GM18507 (cell line): ENCODE measurements at regions not wholly inside any gene's neighbourhood (a gene's known extent, or its start where the extent isn't known, plus 50 kb on each side); places are given as distances from the start of the nearest gene placed in this dataset.
"Not testable (repeated sequence)": the region's sequence is repeated elsewhere in the genome, so short reads cannot be mapped to it uniquely, and the experiment has no call there.

Experiments
- DNase-seq: peaks from one replicate; pipeline ENCODE4 v3.0.0; 2011; ENCODE audit warnings: low read depth; ENCODE audit not compliant: insufficient read length; ENCODE audit errors: extremely low spot score
- FAIRE-seq: peaks from 2 replicates; lab custom pipeline; 2011; peaks lifted over from hg19 to GRCh38; lab: Jason Lieb, UNC

DNA sequence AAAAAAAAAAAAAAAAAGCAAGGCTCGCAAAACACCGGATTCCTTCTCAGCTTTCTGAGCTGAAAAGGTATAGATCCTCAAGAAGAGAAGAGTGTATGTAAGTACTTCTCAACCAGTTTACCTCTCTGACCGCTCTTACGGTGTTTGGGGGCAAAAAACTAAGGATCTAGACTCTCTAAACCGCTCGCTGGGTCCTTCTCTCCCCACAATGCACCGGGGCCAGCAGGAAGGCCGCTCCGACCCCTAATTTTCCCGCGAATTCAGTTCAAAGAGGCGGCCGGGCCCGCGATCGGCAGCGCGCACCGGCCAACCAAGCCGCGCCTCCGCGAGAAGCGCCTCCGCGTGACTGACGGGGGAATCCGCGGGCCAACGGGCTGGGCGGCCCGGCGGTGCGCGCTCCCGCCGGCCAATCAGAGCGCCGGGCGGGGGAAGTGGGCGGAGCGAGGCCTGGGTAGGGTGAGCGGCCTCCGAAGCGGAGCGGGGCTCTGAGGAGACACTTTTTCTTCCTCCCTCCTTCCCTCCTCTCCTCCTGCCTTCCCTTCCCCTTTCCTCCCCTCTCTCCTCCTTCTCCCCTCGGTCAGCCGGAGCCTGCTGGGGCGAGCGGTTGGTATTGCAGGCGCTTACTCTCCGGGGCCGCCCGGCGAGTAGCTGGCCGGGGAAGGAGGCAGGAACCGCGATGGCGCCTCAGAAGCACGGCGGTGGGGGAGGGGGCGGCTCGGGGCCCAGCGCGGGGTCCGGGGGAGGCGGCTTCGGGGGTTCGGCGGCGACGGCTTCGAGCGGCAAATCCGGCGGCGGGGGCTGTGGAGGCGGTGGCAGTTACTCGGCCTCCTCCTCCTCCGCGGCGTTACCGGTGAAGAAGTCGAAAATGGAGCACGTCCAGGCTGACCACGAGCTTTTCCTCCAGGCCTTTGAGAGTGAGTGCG, 93.0 kb downstream of the CRLF3 start:
- DNase-seq = not testable (repeated sequence)
- FAIRE-seq = peak; percentile 97

DNA sequence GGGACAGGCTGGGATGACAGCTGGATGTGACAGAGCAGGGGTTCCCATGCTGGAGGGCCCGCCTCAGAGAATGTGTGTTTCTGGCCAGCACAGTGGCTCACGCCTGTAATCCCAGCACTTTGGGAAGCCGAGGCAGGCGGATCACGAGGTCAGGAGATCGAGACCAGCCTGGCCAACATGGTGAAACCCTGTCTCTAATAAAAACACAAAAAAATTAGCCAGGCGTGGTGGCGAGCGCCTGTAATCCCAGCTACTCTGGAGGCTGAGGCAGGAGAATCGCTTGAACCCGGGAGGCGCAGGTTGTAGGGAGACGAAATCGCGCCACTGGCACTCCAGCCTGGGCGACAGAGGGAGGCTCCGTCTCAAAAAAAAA, 93.7 kb downstream of the CRLF3 start:
- DNase-seq, FAIRE-seq: not testable (repeated sequence)

DNA sequence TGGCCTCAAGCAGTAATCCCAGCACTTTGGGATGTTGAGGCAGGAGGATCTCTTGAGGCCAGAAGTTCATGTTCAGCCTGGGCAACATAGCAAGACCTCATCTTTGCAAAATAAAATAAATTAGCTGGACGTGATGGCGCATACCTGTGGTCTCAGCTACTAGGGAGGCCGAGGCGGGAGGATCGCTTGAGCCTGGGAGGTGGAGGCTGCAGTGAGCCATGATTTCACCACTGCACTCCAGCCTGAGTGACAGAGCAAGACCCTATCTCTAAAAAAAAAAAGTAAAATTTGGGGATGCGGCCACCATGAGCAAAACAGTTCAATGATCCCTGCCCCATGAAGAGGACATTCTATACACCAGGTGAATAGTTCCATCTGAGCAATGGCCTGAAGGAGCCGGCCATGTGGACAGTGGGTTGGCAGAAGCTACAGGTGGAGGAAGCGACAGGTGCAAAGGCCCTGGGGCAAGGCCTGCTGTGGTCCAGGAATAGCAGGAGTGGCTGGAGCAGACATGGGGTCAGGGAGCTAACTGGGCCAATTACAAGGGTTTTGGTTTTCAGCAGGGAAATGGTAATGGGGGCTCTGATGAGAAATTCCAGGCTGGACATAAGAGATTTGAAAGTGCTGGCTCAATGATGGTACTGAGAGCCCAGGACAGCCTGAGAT, 94.2 kb downstream of the CRLF3 start:
- not testable (repeated sequence) for DNase-seq, FAIRE-seq

DNA sequence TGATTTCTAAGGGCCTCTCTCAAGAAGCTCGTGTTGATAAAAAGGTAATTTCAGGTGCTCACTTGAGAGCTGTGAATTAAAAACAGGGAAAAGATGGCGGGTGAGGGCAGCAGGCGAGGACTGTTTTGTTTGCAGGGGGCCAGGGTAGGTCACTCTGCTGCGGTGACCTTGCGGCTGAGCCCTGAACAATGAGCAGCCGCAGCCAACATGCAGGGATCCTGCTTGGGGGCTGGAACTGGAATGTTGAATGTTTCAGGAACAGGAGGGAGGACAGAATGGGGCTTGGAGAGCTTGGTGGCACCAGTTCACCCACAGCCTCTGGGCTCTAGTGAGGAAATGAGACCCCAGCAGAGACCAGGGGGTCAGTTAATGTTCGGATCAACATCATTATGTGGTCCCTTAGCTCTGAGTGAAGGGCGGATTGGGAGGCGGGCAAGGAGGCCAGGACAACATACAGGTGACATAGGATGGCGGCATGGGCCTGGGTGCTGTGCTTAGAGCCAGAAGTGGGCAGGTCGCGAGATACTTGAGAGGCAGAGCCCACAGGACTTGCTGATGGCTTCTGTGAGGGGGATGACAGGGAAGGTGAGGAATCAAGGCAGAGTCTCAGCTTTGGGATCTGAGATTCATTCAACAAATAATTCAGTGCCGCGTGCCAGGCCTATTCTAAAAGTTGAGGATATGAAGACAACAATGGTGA, 94.9 kb downstream of the CRLF3 start:
- DNase-seq, FAIRE-seq: not testable (repeated sequence)

DNA sequence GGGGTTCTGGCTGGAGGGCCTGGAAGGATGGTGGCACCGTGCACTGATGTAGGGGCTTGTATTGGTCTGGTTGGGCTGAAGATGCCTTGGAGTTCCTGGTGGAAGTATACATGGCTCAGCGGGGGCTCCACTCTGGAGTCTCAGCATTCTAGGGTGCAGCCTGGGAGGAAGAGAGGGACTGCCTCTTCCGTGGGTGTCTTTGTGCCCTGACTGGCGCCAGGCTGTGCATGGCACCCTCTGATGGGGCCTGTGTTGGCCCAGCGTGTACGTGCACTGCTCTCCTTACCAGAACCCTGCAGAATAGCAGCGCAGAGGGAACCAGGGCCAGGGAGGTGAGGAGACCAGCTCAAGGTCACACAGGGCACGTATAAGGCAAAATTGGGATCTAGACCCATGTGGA, 97.0 kb downstream of the CRLF3 start:
- not testable (repeated sequence) for FAIRE-seq, DNase-seq

DNA sequence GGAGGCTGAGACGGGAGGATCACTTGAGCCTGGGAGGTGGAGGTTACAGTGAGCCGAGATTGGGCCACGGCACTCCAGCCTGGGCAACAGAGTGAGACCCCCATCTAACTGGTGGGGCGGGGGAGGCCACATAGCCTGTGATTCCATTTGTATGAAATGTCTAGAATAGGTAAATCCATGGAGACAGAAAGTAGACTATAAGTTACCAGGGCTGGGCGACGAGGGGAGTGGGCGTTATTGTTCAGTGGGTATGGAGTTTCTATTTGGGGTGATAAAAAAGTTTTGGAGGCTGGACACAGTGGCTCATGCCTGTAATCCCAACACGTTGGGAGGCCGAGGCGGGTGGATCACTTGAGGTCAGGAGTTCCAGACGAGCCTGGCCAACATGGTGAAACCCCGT, 97.8 kb downstream of the CRLF3 start:
- not testable (repeated sequence) for DNase-seq, FAIRE-seq

DNA sequence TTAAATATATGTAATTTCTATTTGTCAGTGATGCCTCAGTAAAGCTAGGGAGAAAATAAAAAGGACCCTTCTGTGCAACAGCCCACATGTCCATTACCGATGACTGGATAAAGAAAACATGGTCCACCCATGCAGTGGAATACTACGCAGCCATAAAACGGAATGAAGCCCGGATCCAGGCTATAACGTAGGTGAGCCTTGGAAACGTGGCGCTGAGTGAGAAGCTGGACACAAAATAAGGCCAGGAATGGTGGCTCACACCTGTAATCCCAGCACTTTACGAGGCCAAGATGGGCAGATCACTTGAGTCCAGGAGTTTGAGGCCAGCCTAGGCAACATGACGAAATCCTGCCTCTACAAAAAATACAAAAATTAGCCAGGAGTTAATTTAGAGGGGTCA, 98.2 kb downstream of the CRLF3 start:
- not testable (repeated sequence) for DNase-seq, FAIRE-seq

DNA sequence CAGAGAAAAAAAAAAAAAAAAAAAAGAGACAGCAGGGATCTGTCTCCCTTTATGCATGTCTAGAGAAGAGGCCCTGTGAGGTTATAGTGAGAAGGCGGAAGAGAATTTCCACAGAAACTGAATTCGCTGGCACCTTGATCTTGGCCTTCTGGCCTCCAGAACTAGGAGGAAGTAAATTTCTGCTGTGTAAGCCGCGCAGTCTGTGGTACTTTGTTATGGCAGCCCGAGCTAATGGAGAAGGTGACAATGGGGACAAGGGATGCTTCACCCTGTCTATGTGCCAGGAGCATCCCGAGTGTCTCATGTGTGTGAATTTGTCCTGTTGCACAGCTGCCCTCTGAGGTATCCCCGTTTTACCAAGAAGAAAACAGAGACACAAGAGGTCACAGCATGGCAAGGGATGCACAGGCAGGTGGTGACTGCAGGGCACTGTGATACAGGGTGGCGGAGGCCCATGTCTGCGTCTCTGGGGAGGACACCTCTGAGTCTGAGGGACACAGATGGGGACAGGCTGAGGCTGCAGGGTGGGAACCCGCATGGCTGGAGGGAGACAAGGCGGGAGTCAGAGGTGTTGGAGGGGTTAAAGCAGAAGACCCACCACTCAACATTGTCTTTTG, 100.3 kb downstream of the CRLF3 start:
- FAIRE-seq, DNase-seq: not testable (repeated sequence)

DNA sequence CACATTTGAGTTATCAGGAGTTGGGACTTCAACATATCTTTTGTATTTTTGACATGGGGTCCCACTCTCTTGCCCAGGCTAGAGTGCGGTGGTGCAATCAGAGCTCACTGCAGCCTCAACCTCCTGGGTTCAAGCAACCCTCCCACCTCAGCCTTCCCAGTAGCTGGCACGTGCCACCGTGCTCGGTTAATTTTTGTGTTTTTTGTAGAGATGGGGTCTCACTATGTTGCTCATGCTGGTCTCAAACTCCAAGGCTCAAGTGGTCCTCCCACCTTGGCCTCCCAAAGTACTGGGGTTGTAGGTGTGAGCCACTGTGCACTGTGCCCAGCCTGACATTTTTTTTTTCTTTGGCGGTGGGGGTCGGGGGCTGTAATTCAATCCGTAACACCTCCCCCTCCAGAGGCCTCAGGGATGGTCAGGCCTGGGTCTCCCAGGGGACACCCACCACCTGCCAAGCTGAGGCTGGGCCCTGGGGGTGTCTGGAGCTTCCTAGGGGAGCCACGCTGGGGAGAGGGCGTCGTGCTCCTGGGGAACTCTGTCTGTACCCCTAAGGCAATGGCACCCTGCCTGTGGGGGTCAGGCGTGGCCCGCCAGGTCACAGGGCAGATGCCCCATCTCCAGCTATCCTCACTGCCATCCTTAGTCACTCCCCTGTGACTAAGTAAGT, 102.2 kb downstream of the CRLF3 start:
- FAIRE-seq, DNase-seq: not testable (repeated sequence)

DNA sequence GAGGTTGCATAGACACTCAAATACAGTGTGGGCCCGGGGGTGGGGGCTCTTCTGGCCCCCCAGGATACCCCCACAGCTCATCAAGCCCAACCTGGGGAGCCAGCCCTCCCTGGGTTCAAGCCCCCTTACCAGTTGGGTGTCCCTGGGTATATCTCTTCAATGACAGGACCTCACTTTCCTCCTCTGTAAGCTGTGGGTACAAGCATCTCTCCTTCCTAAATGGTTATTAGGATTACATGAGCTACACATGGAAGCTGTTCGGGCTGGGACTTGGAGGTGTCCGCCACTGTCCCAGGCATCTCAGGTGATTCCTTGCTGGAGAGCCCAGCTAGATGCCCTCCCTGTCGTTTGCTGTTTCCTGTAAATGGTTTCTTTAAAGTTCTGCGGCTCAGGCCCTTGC, 103.5 kb downstream of the CRLF3 start:
- not testable (repeated sequence) for DNase-seq, FAIRE-seq

DNA sequence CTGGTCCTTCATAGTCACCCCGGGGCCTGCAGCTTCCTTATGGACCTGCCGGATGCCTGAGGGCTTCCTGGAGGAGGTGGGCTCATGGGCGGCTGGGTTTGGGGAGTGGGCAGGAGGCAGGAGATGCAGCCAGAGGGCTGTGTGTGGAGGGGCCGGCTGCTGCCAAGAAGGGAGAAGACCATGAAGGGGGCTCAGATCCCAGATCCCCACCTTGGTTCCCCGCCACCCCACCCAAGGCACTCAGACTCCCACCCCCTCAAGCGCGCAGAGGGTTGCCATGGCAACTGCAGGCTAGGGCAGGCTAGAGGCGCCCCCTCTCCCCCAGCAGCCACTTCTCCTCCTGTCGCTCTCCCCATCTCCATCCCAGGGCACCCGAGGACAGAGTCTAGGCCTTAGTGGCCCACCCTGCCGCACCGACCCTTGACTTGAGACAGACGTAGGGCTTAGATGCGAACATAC, 104.5 kb downstream of the CRLF3 start:
- FAIRE-seq = no peak
- DNase-seq = no peak

DNA sequence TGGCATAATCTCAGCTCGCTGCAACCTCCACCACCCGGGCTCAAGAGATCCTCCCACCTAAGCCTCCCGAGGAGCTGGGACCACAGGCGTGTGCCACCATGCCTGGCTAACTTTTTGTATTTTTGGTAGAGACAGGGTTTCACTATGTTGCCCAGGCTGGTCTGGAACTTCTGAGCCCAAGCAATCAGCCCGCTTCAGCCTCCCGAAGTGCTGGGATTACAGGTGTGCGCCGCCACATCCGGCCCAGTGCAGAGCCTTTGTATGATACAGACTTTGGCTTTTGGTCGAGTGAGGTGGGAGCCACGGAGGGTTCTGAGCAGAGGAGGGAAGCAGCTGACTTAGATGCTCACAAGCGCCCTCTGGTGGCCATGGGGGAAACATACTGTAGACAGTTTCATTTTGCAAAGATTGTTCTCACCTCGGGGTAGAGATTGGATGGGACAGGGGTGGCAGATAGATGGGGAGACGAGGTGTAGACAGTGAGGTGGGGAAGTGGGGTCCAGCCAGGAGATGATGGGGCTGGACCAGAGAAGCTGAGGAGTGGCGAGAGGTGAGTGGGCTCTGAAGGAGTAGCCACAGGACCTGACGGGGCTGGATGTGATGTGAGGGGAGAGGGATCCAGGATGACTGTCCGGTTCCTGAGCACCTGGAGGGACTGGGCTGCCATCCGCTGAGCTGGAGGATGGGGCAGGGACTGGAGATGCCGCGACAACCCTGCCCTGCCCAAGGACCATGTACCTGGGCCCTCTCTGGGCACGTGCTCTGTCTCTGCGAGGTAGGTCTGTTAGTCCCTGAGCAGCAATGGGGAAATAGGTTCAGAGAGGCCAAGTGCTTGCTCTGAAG, 105.1 kb downstream of the CRLF3 start:
- FAIRE-seq = peak; percentile 58
- not testable (repeated sequence) for DNase-seq

DNA sequence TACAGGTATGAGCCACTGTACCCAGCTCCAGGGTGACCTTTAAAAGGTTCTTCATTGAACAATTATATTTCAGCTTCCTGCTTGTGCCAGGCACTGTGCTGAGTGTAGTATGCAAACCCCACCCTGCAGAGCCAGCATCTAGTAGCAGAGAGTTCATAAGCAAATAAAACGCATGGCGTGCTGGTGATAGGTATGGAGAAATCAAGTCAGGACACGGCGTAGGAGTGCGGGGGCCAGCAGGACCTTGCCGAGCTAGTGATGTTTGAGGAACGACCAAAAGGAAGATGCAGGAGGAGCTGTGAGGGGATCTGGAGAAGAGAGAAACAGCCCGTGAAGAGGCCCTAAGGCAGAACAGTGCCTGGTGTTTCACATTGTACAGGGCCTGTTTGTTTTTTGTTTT, 105.8 kb downstream of the CRLF3 start:
- not testable (repeated sequence) for FAIRE-seq, DNase-seq

DNA sequence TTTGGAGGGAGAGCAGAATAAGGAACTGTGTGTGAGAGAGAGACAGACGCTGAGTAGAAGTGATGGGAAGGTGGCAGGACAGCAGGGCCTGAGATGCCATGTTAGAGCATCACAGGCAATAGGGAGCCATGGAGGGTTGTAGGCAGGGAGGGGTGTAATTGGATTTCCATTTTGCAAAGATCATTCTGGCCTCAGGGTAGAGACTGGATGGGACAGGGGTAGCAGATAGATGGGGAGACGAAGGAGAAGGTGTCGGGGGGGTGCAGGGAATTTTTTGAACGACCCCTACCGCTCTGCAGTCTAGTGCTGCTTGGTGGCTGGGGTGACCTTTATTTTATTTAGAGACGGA, 106.4 kb downstream of the CRLF3 start:
- FAIRE-seq, DNase-seq: not testable (repeated sequence)

DNA sequence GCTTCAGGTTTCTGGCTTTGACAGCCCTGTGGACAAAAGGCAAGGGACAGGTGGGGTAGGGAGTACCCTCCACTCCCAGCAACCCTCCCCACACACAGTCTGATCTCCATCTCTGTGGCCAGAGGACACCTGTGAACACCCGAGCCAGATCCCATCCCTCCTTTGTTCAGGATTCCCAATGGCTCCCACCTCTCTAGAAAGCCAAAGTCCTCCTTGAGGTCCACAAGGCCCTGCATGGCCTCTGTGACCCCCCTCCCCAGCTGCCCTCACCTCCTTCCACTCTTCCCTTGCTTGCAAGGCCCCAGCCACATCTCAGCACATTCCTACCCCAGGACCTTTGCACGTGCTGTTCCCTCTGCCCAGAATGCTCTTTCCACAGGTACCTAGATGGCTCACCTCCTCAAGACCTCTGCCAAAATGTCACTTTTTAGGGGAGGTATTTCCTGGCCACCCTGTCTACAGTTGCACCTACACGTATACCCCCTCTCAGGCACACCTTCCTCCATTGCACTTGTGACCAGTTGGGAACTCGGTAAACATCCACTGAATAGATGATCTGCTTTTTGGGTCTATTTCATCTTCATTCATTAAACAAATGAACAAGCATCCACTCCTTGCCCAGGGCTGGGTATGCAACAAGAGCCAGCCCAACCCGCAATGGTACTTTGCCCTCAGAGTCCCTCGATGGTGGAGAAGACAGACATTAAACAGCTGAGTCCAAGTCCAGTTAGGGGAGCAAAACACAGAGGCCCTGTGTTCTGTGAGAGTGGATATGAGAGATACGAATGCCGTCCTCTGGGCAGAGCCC, 107.0 kb downstream of the CRLF3 start:
- DNase-seq = no peak
- FAIRE-seq = no peak

DNA sequence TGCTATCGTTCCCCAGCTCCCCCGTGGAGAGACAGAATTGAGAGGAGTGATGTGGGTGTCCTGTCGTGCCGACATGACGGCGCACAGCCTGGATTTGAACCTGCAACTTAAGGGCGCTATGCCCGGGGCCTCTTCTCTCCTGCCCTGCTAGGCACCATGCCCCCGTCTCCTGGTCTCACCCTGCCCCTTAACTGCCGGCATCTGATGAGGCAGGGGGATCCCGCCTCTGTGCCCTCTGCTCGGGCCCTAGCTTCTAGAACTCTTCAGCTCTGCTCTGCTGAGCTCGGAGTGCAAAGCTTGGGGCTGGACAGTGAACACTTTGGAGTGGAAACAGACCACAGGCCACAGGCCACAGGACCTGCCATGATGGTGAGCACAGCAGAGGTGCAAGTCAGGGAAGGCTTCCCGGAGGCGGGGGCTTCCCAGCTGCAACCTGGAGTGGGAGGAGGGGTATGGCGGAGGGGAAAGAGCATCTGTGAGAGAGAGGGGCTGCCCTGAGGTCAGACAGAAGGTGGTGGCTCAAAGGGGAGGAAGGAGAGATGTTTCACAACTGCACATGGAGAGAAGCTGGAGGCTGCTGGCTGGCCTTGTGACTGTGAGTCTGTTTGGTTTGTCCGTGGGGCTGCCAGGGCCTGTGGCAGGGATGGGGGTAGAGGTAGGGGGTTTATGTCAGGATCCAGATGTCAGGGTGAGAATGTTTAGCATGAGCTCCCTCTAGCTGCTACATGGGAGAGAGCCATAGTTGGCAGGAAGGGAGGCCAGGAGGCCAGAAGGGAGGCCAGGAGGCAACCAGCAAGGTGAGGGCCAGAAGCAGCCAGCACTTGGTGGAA, 107.8 kb downstream of the CRLF3 start:
- DNase-seq (no peak), FAIRE-seq (no peak)
